DOHH2 (cell line): ENCODE measurements at regions not wholly inside any gene's neighbourhood (a gene's known extent, or its start where the extent isn't known, plus 50 kb on each side); places are given as distances from the start of the nearest gene placed in this dataset.

Source experiments
- EZH2phosphoT487 ChIP-seq: fragments of 200-600 bp; sonication (generic); IDR thresholded peaks from 2 replicates; pipeline ENCODE4 v1.6.1; 2017; ENCODE audit warnings: borderline replicate concordance, mild to moderate bottlenecking, antibody characterized with exemption, low read length, moderate library complexity, mixed read lengths
- TF ChIP-seq, protein P1 (sequence below): fragments of 200-600 bp; sonication (generic); IDR thresholded peaks from one replicate; pipeline ENCODE4 v1.5.1; 2014; ENCODE audit warnings: antibody characterized with exemption, mild to moderate bottlenecking, low read depth, low read length; ENCODE audit not compliant: poor library complexity, severe bottlenecking

DNA sequence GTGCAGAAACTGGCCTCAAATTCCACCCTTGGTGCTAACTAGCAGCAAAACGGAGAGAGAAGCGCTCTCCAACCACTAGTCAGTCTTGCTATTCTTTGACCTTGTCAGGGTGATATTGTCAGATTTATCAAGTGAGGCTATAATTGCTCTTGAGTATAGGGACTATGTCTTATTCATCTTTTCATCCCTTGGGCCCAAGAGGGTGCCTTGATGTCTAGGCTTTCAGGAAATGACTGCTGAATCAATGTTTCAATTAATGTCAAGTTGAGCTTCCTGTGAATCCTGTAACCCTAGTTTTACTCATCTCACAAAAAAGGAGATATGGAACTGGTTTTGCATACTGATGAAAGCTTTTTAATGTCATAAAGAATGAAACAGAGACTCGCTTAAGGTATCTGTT lies 701.3 kb downstream of the EDEM1 start:
- TF ChIP-seq, protein P1, sequence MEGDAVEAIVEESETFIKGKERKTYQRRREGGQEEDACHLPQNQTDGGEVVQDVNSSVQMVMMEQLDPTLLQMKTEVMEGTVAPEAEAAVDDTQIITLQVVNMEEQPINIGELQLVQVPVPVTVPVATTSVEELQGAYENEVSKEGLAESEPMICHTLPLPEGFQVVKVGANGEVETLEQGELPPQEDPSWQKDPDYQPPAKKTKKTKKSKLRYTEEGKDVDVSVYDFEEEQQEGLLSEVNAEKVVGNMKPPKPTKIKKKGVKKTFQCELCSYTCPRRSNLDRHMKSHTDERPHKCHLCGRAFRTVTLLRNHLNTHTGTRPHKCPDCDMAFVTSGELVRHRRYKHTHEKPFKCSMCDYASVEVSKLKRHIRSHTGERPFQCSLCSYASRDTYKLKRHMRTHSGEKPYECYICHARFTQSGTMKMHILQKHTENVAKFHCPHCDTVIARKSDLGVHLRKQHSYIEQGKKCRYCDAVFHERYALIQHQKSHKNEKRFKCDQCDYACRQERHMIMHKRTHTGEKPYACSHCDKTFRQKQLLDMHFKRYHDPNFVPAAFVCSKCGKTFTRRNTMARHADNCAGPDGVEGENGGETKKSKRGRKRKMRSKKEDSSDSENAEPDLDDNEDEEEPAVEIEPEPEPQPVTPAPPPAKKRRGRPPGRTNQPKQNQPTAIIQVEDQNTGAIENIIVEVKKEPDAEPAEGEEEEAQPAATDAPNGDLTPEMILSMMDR = no peak
- TF ChIP-seq EZH2phosphoT487 = no peak
